ENCODE measurements at regions not wholly inside any gene's neighbourhood (a gene's known extent, or its start where the extent isn't known, plus 50 kb on each side); places are given as distances from the start of the nearest gene placed in this dataset.

- no peak overlapping the region for H3K4me3 ChIP-seq
- DNase-seq (no peak), ATAC-seq (no peak)
- intact Hi-C loops (cut with DNase I): no loop called here
- TF ChIP-seq CTCF (IDR thresholded peaks at IDR 0.05): no peak
- H3K27ac ChIP-seq: no peak overlapping the region
- H3K36me3 ChIP-seq: no peaks in the 10 kb centered on the region
- no peaks in the 10 kb centered on the region for H3K4me1 ChIP-seq
- H3K9me3 ChIP-seq: no peaks in the 10 kb centered on the region
- H3K27me3 ChIP-seq: no peaks in the 10 kb centered on the region
Measured at GRCh38 chr12:4137015-4137414, 136.5 kb upstream of the CCND2 start.

GRCh38 chr12:4135919-4136605 lies 137.5 kb upstream of the CCND2 start:
- intact Hi-C loops (cut with DNase I): no loop called here
- no peak overlapping the region for H3K4me3 ChIP-seq
- no peak for TF ChIP-seq CTCF (IDR thresholded peaks at IDR 0.05)
- DNase-seq: peak; percentile 78
- H3K36me3 ChIP-seq: no peaks in the 10 kb centered on the region
- no peaks in the 10 kb centered on the region for H3K27me3 ChIP-seq
- H3K4me1 ChIP-seq: no peaks in the 10 kb centered on the region
- peak; percentile 83 for ATAC-seq
- H3K9me3 ChIP-seq: no peaks in the 10 kb centered on the region
- no peak overlapping the region for H3K27ac ChIP-seq

DNA sequence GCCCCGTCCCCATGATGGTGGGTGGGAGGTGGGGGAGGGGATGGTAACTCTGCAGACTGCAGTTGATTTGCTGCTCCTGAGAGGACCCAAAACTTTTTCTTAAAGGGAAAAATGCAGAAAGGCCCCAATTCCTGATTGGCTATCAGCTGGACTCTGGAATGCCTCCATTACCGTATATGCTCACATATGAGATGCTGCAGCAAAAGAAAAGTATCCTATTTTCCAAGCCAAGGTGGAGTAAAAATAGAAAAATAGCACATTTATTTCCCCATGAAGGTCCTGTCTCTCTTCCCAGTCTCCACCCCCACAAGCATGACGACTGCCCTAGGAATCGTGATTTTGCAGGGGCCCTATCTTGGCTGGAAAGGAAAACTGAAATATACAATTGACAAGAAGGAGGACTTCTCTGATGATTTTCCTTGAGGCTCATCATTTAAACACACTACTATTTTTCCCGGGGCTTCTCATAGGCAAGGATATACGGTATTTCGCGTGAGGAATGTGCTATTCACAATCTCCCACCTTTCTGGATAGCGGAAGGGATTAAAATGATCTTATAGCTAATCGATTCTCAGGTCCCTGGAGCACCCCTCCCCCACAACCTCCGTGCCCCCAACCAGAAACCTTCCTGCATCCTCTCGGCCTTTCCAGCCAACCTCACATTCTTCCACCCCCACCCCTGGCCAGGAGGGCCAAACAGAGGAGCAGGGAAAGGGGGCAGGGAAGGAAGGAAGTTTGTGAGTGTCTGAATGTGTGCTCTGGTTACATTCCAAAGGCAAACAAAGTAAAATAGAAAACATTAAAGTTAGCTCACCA lies 138.9 kb upstream of the CCND2 start:
- no peak overlapping the region for H3K4me3 ChIP-seq
- DNase-seq (no peak), ATAC-seq (no peak)
- no peaks in the 10 kb centered on the region for H3K27me3 ChIP-seq
- H3K9me3 ChIP-seq: no peaks in the 10 kb centered on the region
- no peaks in the 10 kb centered on the region for H3K4me1 ChIP-seq
- no peaks in the 10 kb centered on the region for H3K36me3 ChIP-seq
- intact Hi-C loops (cut with DNase I): no loop called here
- no peak overlapping the region for H3K27ac ChIP-seq
- TF ChIP-seq CTCF (IDR thresholded peaks at IDR 0.05): no peak

DNA sequence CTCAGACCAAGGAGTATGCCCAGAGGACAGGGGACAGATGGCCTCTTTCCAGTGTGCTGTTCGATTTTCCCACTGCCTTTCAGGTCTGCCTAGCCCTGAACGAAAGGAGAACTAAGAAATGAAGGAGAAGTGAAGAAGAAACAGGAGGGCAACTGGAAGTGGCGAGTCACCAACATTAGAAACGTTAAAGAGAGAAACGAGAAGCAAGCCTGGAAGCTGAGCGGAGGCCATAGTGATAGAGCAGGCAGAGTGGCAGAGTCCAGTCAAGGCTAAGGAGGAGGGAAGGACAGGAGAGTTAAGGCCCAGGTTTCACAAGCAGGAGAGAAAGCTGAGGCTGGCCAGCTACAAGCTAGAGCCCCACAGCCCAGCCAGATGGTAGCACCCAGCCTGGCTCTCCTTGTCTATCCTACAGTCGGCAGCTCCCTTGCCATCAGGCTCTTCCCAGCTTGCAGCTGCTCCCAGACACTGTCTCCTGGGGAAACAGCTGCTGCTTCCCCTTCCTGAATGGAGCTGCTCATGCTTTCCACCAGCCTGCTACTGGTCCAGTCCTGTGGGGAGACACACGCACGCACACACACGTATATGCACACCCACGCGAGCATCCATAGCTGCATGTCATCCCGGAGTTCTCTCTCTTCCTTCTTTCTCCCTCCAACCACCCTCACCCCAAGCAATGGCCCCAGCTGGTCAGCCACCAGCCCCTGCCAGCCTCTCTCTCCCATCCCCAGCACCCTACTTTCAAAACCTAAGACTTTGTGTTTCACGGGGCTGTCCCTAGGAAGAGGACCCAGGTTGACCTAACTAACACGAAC lies 139.7 kb upstream of the CCND2 start:
- ATAC-seq: peak; percentile 31
- intact Hi-C loops (cut with DNase I): no loop called here
- no peaks in the 10 kb centered on the region for H3K36me3 ChIP-seq
- H3K4me1 ChIP-seq: no peaks in the 10 kb centered on the region
- H3K4me3 ChIP-seq: no peak overlapping the region
- no peaks in the 10 kb centered on the region for H3K9me3 ChIP-seq
- H3K27ac ChIP-seq: no peak overlapping the region
- no peak for DNase-seq
- no peak for TF ChIP-seq CTCF (IDR thresholded peaks at IDR 0.05)
- no peaks in the 10 kb centered on the region for H3K27me3 ChIP-seq

- Histone ChIP-seq H3K4me3 (no peak overlapping the region), H3K9me3 (no peaks in the 10 kb centered on the region), H3K27ac (no peak overlapping the region), H3K4me1 (no peaks in the 10 kb centered on the region), H3K36me3 (no peaks in the 10 kb centered on the region), H3K27me3 (no peaks in the 10 kb centered on the region)
- ATAC-seq: no peak
- no peak for TF ChIP-seq CTCF (IDR thresholded peaks at IDR 0.05)
- DNase-seq: no peak
- intact Hi-C loops (cut with DNase I): no loop called here
Measured at GRCh38 chr12:4133029-4133428, 140.5 kb upstream of the CCND2 start.

Data from upper lobe of right lung (tissue), 1 donor.